Aorta (tissue), 5 donors: ENCODE measurements at regions not wholly inside any gene's neighbourhood (a gene's known extent, or its start where the extent isn't known, plus 50 kb on each side); places are given as distances from the start of the nearest gene placed in this dataset.

ENCODE experiments used
- ATAC-seq: fragments of 200-7000 bp; cut with Tn5 transposase; one replicate; pipeline ENCODE4 v1.9.1; 2022; ENCODE audit warnings: moderate library complexity; ENCODE audit not compliant: low FRiP score
- DNase-seq, 2 donors: peaks; one replicate each; pipeline ENCODE4 v3.0.0-alpha.2; 2020
- H3K27ac ChIP-seq, 2 donors: one replicate each; pipeline ENCODE4 v1.5.1; 2013; ENCODE audit warnings: low read length in 2 of 2, mild to moderate bottlenecking in 2 of 2, moderate library complexity in 2 of 2, control low read depth in 1 of 2, inconsistent platforms in 1 of 2, low read depth in 1 of 2
- H3K27me3 ChIP-seq, 2 donors: one replicate each; pipeline ENCODE4 v1.6.1; 2013; ENCODE audit warnings: control low read depth in 1 of 2, low read length in 1 of 2, mild to moderate bottlenecking in 1 of 2, moderate library complexity in 1 of 2; ENCODE audit not compliant: insufficient read depth in 2 of 2, control insufficient read depth in 1 of 2
- H3K36me3 ChIP-seq, 2 donors: one replicate each; pipeline ENCODE4 v1.6.1; 2013; ENCODE audit warnings: control low read depth in 1 of 2, low read length in 1 of 2, mild to moderate bottlenecking in 1 of 2; ENCODE audit not compliant: insufficient read depth in 2 of 2, control insufficient read depth in 1 of 2
- H3K4me1 ChIP-seq, 2 donors: one replicate each; pipeline ENCODE4 v1.6.1; 2013; ENCODE audit warnings: low read length in 2 of 2, control low read depth in 1 of 2, mild to moderate bottlenecking in 1 of 2, moderate library complexity in 1 of 2; ENCODE audit not compliant: insufficient read depth in 2 of 2, control insufficient read depth in 1 of 2
- H3K4me3 ChIP-seq, 2 donors: one replicate each; pipeline ENCODE4 v1.5.1; 2013; ENCODE audit warnings: low read length in 2 of 2, control low read depth in 1 of 2, mild to moderate bottlenecking in 1 of 2
- H3K9me3 ChIP-seq: one replicate; pipeline ENCODE4 v1.6.1; 2013; ENCODE audit warnings: mild to moderate bottlenecking, low read length; ENCODE audit not compliant: control insufficient read depth
- WGBS, 2 donors: extraction: QIAGEN DNeasy Blood & Tissue Kit; methylation state at CpG; one replicate each; pipeline ENCODE4 v1.1.7; 2013; 5-methylcytosine and 5-hydroxymethylcytosine counted together
- intact Hi-C, 2 donors: fragments of 100-400 bp; cut with DNase I; formaldehyde crosslinking; loops; one replicate each; pipeline versions ENCODE4 v1.14.2 to v1.15.0; 2022
- donor health status: healthy with polysubstance abuse.
- donor health status: Bipolar disorder and iron deficiency.
- donor health status: DM: no; HTN: no; CAD: no.
- donor health status: DM: no; HTN: no; CAD: no.
- donor health status: DM: yes; HTN: yes; CAD: no.

DNA sequence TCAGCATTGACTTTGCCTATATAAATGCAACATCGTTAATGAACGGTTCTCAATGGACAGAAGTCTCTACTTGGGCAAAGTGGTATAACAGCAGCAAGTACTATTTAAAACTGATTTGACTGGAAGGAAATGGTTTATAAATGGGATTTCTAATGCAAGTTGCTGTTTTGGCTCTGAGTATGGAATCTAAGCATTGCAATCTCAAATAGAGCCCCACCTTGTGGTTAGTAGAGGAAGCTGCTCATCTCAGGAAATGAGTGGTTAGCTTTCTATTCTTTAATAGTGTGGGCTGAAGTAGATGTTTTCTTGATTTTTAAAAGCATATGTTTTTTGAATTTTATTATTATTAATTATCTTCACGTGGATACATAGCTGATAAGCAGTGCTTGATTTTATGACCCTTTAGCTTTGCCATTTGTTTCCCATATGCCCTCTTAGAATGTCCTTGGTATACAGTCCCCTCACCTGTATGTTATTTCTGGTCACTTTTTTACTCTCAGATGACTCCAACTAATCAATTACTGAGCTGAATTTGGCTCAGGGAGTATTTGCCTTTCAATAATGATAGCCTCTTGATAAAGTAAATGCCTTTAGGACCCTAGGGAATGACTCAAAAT is 67.1 kb downstream of the OXSM start:
- ATAC-seq (no peak), DNase-seq (no peak)
- H3K4me1 ChIP-seq: no peaks in the 10 kb centered on the region
- H3K4me3 ChIP-seq: no peak overlapping the region
- H3K9me3 ChIP-seq: no peaks in the 10 kb centered on the region
- H3K27me3 ChIP-seq: no peaks in the 10 kb centered on the region
- intact Hi-C loops: loop anchor here (5.0 kb wide), 1 partner anchor 210 kb away; no protein-coding TSS in a partner anchor
- no peak overlapping the region for H3K27ac ChIP-seq
- WGBS, 2 donors: 77 to 78% methylated on average over 3 of the region's 3 CpGs
- H3K36me3 ChIP-seq: no peaks in the 10 kb centered on the region

DNA sequence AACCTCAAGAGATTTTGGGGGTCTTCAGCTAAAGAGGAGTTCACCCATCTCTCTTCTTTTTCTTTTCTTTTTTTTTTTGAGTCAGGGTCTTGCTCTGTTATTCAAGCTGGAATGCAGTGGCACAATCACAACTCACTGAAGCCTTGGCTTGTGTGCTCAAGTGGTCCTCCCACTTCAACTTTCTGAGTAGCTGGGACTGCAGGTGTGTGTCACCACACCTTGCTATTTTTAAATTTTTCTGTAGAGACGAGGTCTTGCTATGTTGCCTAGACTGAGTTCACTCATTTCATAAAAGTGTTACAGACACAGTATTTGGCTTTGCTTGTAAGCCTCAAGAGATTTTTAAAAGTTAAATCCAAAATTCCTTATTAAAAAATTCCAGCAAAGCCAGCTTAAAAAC is 71.7 kb downstream of the OXSM start:
- intact Hi-C loops: no loop called here
- no peaks in the 10 kb centered on the region for H3K4me1 ChIP-seq

DNA sequence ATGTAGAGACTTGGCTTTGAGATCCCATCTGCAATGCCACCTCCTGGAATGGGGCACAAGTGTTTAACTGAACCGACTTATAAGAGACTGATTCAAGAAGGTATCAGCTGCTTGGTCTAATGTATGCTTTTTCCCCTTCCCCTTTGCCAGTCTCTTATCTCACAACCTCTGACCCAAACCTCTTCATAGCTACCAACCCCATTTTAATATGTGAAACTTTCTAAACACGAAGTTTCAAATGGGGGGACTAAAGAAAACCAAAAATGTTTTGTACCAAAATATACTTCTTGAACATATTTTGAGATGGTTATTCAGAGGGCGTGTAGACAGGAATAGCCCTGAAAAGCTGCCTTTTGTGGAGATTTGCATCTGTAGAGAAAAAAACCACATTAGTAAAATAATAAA is 73.1 kb downstream of the OXSM start:
- no peaks in the 10 kb centered on the region for H3K36me3 ChIP-seq
- no peak overlapping the region for H3K27ac ChIP-seq
- no peaks in the 10 kb centered on the region for H3K4me1 ChIP-seq
- H3K9me3 ChIP-seq: no peaks in the 10 kb centered on the region
- 82 to 85% methylated on average over 3 of the region's 3 CpGs for WGBS, 2 donors
- H3K4me3 ChIP-seq: no peak overlapping the region
- intact Hi-C loops: no loop called here
- DNase-seq (no peak), ATAC-seq (no peak)
- H3K27me3 ChIP-seq: no peaks in the 10 kb centered on the region

More for the DNA sequence above, 71.7 kb downstream of the OXSM start:
- ATAC-seq (no peak), DNase-seq (no peak)
- Histone ChIP-seq H3K27me3 (no peaks in the 10 kb centered on the region), H3K27ac (no peak overlapping the region), H3K9me3 (no peaks in the 10 kb centered on the region), H3K36me3 (no peaks in the 10 kb centered on the region), H3K4me3 (no peak overlapping the region)
- 77 to 85% methylated on average over 1 of the region's 1 CpG for WGBS, 2 donors

DNA sequence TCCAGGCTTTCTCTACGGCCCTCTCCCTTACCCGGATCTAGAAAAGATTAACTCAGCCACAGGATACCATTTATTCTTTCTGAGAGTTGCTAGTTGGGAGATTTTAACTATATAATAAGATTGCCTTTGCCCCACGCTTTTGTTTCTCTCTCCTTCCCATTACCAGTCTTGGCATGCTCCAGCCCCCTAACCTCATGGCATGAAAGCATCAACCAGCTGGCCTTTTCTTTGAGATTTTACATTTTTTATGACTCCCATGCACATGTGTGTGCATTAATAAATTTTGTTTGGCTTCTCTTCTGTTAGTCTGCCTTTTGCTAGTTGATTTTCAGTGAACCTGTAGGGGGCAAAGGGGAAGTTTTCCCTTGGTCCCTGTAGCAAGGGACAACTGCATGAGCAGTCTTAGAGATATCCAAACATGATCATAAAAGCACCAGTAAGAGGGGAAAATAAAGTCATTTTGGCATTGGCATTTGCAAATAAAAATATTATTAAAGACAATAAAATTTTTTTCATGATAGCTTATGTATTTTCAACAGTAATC is 73.6 kb downstream of the OXSM start:
- intact Hi-C loops: no loop called here
- Histone ChIP-seq H3K36me3 (no peaks in the 10 kb centered on the region), H3K27me3 (no peaks in the 10 kb centered on the region), H3K27ac (no peak overlapping the region), H3K4me1 (no peaks in the 10 kb centered on the region), H3K4me3 (no peak overlapping the region), H3K9me3 (no peaks in the 10 kb centered on the region)
- WGBS, 2 donors: 67 to 71% methylated on average over 3 of the region's 3 CpGs
- DNase-seq: no peak
- ATAC-seq: no peak

DNA sequence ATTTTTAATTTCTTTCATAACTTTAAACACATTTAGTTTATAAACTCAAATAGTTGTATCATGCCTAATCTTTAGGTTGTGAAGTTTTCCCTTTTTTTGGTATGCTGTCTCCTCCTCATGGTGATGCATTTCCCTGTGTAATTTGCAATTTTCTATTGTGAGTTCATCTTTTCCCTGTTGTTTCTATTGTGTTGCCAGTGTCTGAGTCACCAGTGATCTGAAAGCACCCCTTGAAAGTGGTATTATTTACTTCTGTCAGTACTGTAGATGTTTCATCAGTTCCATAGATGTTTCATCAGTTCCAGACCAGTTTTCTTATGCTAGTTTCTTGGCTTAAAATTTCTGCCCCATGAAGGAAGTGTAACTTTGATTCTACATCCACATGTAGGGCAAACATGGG is 80.6 kb downstream of the OXSM start:
- intact Hi-C loops: no loop called here
- no peaks in the 10 kb centered on the region for H3K4me1 ChIP-seq
- no peaks in the 10 kb centered on the region for H3K36me3 ChIP-seq
- H3K27ac ChIP-seq: no peak overlapping the region
- H3K4me3 ChIP-seq: no peak overlapping the region
- ATAC-seq (no peak), DNase-seq (no peak)
- no peaks in the 10 kb centered on the region for H3K27me3 ChIP-seq
- no peaks in the 10 kb centered on the region for H3K9me3 ChIP-seq

DNA sequence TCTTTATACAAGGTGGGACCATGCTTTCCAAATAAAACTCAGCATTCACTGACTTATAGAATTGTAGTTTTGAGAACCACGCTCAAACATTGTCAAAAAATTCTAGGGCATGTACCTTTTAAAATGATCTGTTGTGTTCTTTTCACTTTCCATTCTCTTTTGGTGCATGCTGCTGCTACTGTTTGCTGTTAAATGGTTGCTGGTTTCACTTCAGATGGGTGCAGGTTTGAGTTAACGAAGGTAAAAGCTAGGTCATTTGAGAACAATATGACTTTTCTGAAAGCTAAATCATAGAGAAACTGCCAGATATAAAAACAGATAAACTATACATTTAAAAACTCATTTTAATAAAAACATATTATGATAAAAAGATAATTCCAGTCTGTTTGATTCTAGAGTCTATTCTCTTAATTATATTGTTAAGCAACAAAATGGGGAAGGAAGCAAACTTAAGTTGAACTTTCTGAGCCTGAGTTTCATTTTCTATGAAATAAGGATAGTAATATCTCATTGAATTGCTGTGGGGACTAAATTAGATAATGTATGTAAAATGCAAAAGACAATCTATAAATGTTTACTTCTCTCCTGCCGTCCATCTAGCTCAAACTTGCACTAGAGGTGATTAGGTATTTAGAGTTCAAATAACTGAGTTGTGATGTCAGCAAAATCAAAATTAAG is 82.4 kb downstream of the OXSM start:
- 88% methylated on average over 3 of the region's 3 CpGs for WGBS, 2 donors
- H3K4me3 ChIP-seq: no peak overlapping the region
- no peak for ATAC-seq
- intact Hi-C loops: no loop called here
- H3K4me1 ChIP-seq: no peaks in the 10 kb centered on the region
- H3K9me3 ChIP-seq: no peaks in the 10 kb centered on the region
- H3K36me3 ChIP-seq: no peaks in the 10 kb centered on the region
- no peak for DNase-seq
- H3K27me3 ChIP-seq: no peaks in the 10 kb centered on the region
- no peak overlapping the region for H3K27ac ChIP-seq

DNA sequence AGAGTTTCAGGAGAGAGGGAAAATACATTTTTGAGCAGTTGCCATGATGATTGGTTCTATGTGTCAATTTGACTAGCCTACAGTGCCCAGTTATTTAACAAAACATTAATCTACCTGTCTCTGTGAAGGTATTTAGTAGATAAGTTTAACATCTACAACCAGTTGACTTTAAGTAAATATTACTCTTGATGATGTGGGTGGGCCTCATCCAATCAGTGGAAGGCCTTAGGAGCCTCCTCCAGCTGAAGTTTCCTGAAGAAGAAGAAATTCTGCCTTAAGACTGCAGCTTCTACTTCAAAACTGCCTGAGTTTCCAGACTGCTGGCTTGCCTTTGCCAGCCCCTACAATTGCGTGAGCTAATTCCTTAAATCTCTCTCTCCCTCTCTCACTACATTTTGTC is 93.6 kb downstream of the OXSM start:
- Histone ChIP-seq H3K4me1 (no peaks in the 10 kb centered on the region), H3K36me3 (no peaks in the 10 kb centered on the region), H3K27ac (no peak overlapping the region), H3K9me3 (no peaks in the 10 kb centered on the region), H3K27me3 (no peaks in the 10 kb centered on the region), H3K4me3 (no peak overlapping the region)
- intact Hi-C loops: no loop called here
- ATAC-seq: no peak
- DNase-seq: no peak
- WGBS, 2 donors: 89 to 95% methylated on average over 1 of the region's 1 CpG

DNA sequence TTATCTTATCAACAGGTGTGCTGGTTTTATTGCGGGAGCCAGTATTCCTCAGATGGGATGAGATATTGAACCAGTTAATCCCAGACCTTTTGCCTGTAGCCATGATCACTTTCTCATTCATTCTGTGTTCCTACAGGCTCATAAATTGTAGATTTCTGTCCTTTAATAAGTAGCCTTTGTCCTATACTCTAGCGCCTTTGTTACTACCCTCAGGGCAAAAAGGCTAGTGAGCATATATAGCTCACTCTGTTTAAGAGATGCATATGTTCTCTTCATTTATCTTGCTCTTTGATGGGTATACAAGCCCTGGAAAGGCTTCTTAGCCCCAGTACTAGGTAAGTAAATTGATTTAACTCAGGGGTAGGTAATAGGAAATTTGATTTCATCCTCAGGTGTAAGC is 95.1 kb downstream of the OXSM start:
- Histone ChIP-seq H3K36me3 (no peaks in the 10 kb centered on the region), H3K4me1 (no peaks in the 10 kb centered on the region), H3K4me3 (no peak overlapping the region), H3K27ac (no peak overlapping the region), H3K9me3 (no peaks in the 10 kb centered on the region), H3K27me3 (no peaks in the 10 kb centered on the region)
- no peak for DNase-seq
- intact Hi-C loops: no loop called here
- 95 to 98% methylated on average over 2 of the region's 2 CpGs for WGBS, 2 donors
- ATAC-seq: no peak

DNA sequence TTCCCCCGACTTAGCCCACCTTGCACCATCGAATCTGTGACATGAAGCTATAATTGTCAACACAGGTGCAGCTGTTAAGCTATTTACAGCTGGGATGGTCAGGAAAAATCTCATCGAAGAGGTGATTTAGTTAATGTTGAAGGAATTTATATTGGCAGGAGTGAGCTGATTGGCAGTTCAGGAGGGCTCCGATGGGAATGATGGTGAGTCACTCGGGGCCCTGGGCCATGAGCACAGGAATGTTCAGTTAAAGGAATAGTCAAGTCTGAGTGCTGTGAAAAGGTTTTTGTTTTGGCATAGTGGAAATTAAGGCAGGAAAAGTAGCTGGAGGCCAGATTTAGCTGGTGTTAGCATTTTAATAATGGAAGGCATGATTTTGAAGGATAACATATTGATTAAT is 95.7 kb downstream of the OXSM start:
- Histone ChIP-seq H3K4me3 (no peak overlapping the region), H3K4me1 (no peaks in the 10 kb centered on the region), H3K27ac (no peak overlapping the region), H3K9me3 (no peaks in the 10 kb centered on the region), H3K36me3 (no peaks in the 10 kb centered on the region), H3K27me3 (no peaks in the 10 kb centered on the region)
- ATAC-seq (no peak), DNase-seq (no peak)
- intact Hi-C loops: no loop called here
- WGBS, 2 donors: 40 to 42% methylated on average over 5 of the region's 5 CpGs
